C4-2B (cell line): ENCODE measurements at regions not wholly inside any gene's neighbourhood (a gene's known extent, or its start where the extent isn't known, plus 50 kb on each side); places are given as distances from the start of the nearest gene placed in this dataset.

Experiments
- CTCF ChIP-seq: fragments of 450-650 bp; conservative IDR thresholded peaks from 2 replicates; pipeline ENCODE4 v1.5.1; 2017; ENCODE audit warnings: mild to moderate bottlenecking
- ZFX ChIP-seq: fragments of 450-650 bp; IDR thresholded peaks from 2 replicates; pipeline ENCODE4 v1.6.1; 2017

GRCh38 chr14:79924551-79924950, 286.8 kb downstream of the DIO2 start:
- TF ChIP-seq CTCF, result no peak
- no peak for TF ChIP-seq ZFX
